NCI-H146 (cell line): ENCODE measurements at regions not wholly inside any gene's neighbourhood (a gene's known extent, or its start where the extent isn't known, plus 50 kb on each side); places are given as distances from the start of the nearest gene placed in this dataset.
"Not testable (repeated sequence)": the region's sequence is repeated elsewhere in the genome, so short reads cannot be mapped to it uniquely, and the experiment has no call there.

Source experiments
- DNase-seq: peaks from one replicate; lab custom pipeline; 2025; lab: John Stamatoyannopoulos, UW

DNA sequence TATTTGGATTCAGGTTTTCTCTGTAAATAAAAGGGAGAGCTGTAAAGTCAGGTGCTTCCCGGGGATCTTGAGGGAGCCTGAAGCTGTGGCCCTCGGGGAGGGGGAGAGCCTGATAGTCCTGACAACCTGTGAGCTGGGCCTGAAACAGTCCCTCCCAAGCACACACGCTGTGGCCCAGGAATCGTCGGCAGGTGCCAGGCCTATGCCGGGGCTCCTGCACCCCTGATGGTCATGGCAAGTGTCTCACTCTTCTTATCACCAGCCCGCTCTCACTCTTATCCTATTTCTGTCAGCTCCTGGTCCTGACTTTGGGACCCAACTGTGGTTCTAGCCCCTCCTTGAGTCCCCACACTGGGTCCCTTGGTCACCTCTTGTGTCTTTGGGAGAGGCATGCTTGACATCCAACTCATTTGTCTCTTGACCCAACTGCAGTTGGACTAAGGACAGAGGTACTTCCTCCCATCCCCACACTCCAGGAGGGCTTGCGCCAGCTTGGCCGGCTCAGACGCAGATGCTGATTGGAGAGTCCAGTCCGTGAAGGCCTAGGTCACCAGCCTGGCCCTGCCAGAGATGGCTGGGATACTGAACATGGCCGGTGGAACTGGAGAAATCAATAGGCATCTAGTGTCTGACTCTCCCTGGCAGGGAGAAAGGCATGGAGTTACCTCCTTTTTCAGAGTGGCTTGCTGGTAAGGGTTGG, 170.5 kb upstream of the WSCD1 start:
- DNase-seq, result no peak

DNA sequence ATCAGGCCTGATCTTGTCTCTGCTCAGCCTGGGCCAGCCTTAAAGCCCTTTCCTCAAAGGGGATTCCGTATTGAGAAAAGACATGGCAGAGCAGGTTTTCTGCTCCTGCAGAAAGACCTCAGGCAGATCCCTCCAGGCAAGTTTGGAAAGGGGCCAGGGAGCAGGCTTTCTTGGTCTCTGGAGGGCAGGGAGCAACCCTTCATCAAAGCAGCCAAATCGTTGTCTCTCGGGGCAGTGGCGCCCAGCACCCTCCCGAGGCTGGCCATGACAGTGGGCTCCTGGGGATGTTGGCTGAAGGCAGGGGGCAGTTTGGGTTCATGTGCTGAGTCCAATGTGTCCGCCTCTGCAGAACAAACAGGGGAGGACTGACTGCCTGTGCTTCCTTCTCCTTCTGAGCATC, 168.4 kb upstream of the WSCD1 start:
- DNase-seq, result no peak

DNA sequence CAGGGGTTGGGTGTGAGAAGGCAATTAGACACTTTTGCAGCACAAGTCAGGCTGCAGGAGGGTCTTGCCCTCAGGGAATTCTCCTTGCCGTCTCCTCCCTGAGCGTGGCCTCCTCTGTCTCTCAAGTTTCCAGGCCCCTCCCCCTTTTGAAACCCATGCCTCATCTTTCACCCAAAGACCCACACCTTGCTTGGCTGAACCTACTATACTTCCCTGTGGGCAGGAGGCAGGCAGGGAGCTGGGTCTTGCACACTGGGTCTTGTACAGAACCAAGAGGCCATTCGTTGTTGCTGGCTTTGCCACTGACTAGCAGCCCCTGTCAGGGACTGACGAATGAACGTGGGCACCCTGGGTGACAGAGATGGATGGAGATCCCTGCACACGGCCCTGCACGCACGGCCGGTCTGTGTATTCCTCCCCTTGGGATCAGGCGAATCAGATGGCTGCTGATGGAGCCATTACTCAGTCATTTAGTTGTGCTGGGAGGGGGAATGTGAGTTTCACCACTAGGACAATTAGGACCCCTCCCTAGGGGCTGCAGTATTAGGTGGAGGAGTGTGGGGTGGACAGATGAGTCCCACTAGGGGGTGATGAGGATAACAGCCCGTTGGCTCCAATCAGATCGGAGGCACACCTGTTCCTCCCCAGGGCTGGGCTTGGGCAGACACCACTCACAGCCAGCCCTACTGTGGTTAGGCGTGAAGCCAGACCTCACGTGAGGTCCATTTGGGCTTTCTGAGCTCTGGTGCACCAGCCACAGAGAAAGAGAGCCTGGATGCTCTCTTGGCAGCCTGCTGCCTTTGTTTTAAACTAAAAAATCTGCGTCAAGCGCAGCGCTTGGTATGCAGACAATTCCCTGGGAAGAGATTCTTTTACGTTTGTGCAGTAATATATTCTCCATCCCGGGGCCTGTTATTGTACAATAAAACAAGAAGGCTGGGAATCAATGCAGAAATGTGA, 167.7 kb upstream of the WSCD1 start:
- no peak for DNase-seq

DNA sequence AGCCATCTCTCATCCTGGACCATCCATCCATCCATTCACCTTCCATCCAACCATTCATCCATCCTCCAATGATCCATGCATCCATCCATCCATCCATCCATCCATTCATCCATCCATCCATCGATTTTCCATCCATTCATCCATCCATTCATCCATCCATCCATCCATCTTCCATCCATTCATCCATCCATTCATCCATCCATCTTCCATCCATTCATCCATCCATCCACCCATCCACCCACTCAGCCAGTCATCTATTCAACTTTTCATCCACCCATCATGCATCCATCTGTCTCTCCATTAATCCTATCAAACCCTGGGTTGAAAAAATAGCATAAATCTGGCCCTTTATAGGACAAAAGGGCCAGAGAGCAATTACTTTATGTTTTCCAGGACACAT, 158.3 kb upstream of the WSCD1 start:
- DNase-seq, result no peak

DNA sequence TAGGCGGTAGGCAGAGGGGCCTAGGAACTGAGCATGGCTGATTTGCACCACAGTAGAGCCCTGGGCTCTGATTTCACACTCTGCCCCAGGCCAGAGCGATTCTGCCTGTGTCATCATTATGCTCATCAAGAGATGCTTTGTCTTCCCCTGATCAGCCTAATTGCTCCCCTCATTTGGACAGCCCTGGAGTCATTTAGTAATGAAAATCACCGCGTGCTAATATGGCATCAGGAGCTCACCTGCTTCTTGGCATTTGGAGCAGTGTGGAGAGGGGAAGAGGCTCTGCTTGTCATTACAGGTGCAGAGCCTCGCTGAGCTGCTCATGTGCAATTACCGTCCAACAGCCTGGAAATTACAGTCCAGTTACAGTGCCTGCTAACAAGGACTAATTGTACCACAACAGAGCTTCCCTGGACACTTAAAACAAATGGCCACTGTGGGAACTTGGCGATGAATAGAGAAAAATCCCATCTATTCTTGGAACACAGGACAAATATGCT, 157.1 kb upstream of the WSCD1 start:
- DNase-seq, result peak; percentile 95

DNA sequence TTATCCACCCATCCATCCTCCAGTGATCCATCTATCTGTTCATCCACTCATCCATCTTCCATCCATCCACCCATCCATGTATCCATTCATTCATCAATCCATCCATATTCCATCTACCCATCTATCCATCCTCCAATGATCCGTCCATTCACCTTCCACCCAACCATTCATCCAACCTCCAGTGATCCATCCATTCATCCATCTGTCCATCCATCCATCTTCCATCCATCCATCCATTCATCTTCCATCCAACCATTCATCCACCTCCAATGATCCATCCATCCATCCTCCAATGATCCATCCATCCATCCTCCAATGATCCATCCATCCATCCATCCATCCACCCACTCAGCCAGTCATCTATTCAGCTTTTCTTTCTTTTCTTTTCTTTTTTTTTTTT, 156.5 kb upstream of the WSCD1 start:
- DNase-seq, result no peak

DNA sequence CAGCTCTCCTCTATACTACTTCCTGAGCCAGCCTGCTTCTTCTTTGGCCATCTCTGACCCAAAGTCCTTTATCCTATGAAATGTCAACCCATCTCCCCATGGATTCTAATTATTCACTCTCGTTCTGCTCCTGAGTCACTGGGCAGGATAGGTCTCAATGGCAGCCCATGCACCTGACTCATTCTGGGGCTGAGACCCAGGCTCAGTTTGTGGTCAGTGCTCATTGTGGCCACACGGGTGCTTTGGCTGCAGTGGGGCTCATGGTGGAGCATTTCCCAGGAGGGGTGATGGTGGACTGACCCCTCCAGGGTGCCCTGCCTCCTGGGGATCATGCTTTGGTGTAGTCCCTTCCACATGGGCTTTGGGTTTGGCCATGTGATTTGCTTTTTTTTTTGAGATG, 154.8 kb upstream of the WSCD1 start:
- no peak for DNase-seq

DNA sequence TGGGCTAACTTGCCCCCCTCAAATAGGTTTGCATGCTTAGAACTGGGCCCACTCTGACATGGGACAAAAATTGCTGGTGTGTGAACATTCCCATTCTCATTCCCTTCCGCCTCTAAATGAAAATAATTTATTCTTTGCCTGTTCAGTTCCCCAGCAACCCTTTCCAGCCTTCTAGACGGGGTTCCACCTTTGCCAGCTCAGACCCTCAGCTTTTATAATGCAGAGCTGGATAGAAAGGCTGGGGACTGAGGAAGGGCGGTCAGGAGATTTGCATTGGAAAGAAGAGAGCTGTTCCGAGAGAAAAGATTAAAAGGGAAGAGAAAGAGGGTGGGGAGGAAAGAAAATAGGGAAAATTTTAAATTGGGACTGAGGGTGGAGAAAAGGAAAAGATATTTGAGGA, 151.1 kb upstream of the WSCD1 start:
- DNase-seq, result no peak

DNA sequence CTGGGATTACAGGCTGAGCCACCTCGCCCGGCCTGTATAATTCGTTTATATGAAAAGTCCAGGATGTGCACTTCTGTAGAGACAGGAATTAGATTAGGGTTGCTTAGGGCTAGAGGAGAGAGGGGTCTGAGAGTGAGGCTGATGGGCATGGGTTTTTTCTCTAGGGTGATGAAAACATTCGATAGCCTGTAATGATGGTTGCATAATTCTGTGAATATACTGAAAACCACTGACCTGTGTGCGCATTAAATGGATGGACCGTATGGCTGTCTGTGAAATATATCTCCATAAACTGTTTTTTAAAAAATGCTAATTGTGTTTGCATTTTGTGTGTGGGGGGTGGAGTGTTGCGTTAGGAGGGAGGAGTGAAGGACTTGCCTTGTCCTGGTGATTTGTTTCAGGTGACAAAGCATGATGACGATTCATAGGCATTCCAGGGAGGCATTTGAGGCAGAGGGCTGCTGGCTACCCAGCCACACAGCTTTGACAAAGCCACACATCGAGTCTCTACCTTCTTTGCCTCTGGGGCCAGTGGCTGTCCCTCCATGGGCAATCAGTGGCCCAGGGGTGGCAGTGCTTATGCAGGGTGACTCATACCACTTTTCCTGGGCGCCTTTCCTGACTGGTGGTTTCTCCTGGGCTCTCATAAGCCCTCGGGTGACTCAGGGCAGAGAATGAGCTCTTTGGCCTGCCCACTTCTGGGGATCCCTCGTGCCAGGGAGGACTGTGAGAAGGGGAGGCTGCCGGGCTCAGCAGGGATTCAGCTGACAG, 148.5 kb upstream of the WSCD1 start:
- DNase-seq, result no peak

DNA sequence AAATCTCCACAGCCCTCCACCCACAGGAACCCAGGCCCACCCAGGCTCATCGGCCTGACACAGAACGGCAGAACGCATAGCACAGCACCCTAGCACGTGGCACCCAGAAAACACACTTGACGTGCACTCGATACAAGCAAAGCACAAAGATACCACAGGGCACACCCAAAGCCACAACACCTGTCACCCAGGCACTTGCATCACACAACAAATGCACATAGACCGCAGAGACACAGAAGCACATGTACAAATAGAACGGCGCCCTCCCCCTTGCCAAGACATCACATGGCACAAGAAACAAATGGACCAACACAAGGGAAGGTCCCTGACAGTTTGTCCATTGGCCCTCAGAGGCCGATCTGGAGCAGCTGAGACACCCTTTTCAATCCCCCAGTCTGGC, 147.7 kb upstream of the WSCD1 start:
- no peak for DNase-seq

DNA sequence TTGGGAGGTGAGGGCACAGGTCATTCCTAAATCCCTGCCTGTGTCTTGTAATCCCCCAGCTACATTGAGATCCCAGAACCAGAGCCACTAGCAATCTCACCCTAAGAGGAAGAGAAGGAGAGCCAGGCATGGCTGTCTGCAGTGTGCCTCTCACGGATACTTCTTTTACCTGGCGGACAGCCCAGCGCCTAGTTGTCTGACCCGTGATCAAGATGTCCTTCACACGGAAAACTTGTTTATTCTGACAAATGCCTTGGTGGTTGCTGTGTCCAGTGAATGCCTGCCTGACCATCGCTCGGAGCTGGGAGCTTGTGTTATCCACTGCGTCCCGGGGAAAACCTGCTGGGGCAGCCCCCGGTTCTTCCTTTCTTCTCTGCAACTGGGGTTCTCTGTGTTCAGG, 140.5 kb upstream of the WSCD1 start:
- no peak for DNase-seq

DNA sequence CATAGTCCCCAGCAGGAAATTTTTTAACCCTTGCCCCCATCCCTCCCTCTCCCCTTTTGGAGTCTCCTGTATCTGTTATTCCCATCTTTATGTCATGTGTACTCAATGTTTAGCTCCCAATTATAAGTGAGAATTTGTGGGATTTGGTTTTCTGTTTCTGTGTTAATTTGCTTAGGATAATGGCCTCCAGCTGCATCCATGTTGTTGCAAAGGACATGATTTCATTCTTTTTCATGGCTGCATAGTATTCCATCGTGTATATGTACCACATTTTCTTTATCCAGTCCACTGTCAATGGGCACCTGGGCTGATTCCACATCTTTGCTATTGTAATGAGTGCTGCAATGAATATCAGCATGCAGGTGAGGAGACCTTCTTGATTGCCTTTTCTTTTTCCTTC, 139.6 kb upstream of the WSCD1 start:
- not testable (repeated sequence) for DNase-seq

DNA sequence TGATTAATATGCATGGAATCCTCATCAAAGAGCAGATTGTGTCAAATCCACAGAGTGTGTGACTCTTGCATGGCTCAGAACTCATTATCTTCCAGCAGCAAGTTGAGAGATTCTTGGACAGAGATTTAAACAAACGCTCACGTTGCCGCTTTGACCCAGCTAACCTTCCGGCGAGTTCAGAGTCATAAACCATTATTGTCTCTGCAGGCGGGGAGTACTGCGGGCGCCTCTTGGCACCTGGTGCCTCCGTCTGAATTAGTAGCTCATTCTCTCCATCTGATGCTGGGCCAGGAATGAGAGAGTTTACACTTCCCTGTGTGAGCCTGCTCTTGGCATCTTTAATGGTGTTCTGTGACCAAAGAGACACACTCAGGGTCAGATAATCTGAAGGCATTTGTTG, 138.6 kb upstream of the WSCD1 start:
- DNase-seq, result peak; percentile 73

DNA sequence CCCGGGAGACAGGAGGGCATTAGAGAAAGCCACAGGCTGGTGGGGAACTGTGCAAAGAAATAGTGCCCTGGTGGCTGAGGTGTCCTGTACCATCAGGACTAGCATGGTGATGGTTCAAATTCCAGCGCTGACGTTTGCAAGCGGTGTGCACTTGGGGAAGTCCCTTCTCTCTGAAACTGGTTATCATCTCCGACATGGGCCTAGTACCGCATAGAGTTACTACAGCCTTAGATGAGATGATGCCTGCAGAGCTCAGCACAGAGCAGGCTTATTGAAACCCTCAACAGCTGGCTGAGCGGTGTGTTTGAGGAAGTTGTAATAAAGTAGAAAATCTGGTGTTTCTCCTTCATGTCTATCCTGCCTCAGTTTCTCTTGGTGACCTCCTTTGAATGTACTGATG, 136.7 kb upstream of the WSCD1 start:
- DNase-seq, result no peak

DNA sequence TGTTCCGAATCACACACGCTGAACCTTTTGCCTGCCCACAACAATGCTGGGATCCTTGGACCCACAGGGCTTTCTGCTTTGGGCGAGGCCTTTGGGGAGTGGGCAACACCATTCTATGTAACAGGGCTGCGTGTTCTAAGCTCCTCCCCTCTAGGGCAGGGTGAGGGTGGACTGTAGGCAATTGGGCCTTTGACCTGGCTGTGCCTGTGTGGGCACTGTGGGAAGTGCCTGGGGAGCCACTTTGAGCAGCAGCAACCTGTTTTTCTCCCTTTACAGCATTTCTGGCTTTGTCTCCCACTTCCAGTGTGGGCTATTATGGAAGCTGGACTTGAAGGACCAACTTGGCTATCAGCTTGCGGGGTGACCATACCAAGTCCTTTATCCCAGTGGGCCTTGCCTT, 128.9 kb upstream of the WSCD1 start:
- no peak for DNase-seq

DNA sequence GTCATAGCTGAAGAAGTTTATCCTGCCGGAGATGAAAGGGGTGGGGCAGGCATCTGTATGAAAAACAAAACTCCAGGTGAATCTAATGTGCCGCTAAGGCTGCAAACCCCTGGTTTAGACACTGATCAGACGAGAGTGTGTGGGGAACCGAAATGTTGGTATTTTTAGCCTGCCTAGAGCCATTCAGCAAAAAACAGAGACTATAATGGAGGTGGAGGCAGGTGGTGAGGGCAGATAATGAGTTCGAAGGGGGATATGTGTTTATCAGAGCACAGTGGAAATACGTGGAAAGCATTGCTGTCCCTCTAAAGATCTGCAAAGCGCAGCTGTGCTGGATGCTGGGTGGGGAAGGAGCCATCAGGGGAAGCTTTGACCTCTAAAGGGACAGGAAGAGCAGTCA, 127.5 kb upstream of the WSCD1 start:
- no peak for DNase-seq

DNA sequence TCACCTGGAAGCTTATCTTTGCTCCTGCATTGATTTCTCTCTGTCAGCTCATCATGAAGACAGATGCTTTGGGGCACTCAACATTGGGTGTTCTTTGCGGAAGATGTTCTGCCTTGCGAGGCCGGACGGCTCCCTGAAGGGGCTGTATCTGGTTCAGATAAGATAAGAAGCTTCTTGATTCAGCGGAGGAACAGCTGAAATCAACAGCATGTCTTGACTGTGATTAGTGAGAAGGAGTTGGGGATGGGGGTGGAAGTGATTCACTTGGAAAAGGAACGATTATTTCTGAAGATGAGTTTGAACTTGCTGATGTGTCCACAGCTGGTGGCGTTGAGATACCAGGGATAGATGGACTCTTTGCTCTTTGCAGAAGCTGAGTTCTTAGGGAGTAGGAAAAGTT, 126.9 kb upstream of the WSCD1 start:
- DNase-seq, result no peak

DNA sequence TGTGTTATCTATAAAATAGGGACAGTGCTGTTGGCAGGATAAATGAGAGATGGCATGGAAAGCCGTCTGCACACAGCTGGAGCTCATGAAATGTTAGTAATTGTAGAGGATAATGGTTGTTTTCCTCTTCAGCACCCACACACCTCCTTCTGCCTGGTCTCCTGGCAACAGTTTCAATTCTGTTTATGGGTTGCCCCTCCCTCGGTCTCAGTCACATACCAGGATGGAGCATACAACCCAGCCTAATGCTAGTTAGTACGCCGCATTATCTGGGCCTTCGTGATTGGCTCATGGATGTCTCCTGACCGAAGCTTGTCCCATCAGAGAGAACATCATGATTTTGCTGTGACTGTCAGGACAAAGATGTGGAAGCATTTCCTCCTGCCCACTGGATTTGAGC, 126.2 kb upstream of the WSCD1 start:
- DNase-seq, result peak; percentile 38

DNA sequence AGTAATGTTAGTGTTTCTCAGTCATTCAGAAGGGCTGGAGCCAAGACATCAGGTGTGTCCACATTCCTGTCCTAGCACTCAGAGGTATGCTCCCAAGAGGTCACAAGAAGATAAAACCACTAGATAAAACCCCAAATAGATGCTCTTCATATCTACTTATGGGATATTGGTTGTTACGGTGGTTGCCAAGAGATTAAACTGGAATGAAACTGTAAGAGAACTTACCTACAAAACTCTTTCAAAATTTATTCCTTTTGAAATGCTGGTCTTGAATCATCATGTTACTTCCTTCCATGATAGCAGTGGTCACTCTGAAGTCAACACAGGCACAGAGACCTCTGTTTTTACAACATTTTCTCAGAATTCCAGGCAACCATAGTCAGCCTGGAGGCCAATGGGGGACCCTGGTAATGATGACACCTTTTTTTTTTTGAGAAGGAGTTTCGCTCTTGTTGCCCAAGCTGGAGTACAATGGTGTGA, 122.4 kb upstream of the WSCD1 start:
- no peak for DNase-seq

DNA sequence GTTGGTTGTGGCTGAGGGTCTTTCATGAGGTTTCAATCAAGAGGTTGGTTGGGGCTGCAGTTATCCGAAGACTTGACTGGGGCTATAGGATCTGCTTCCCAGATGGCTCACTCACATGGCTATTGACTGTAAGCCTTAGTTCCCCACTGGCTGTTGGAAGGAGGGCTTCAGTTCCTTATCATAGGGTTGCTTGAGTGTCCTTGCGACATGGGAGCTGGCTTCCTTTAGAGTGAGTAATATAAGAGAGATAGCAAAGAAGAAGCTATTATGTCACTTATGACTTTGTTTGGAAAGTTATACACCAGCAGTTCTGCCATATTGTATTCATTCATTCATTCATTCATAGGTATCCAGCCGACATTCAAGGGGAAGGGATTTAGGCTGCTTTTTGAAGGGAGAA, 121.4 kb upstream of the WSCD1 start:
- no peak for DNase-seq

DNA sequence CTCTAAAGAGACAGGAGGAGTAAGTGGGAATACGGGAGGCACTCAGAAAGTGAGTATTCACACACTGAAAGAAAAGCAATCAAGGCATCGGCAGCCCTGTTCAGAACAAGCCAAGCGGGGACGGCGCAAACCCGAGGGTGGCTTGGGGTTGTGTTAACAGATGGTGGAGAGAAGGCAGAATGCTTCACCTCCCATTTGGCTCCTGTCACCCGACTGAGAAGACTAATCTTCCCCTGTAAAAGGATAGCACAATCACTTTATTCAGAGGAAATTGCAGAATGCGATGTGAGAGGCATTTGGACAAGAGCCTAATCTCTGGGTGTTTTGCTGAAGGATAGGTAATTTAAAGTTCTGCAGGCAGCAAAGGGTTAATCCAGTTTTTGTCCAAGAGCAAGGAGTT, 119.3 kb upstream of the WSCD1 start:
- DNase-seq, result no peak

DNA sequence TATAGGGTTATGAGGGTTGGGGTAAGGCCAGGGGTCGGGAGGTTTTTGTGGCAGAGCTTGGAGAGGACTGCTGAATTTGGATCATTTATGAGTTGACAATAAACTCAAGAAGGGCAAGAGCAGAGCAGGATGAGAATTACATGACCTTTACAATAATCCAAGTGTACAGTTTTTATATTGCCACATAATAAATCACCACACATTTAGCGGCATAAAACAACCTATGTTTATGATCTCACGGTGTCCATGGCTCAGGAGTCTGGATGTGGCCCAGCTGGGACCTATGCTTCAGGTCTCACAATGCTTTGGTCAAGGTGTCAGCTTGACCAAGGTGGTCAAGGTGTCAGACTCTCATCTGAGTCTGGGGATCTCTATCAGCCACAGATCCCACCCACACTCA, 118.3 kb upstream of the WSCD1 start:
- DNase-seq, result no peak
